Endodermal cell (in vitro differentiated cells): ENCODE measurements at regions not wholly inside any gene's neighbourhood (a gene's known extent, or its start where the extent isn't known, plus 50 kb on each side); places are given as distances from the start of the nearest gene placed in this dataset.
"Not testable (repeated sequence)": the region's sequence is repeated elsewhere in the genome, so short reads cannot be mapped to it uniquely, and the experiment has no call there.

ENCODE experiments used
- DNase-seq: peaks from one replicate; pipeline ENCODE4 v3.0.0-alpha.2; 2017
- H3K27ac ChIP-seq: 2 replicates; pipeline ENCODE4 v1.5.1; 2013; ENCODE audit warnings: mild to moderate bottlenecking, low read depth, low read length, moderate library complexity
- H3K27me3 ChIP-seq: 2 replicates; pipeline ENCODE4 v1.6.1; 2013; ENCODE audit warnings: mild to moderate bottlenecking, low read length, moderate library complexity; ENCODE audit not compliant: insufficient read depth, control insufficient read depth, poor library complexity, severe bottlenecking
- H3K36me3 ChIP-seq: 2 replicates; pipeline ENCODE4 v1.7.0; 2013; ENCODE audit warnings: mild to moderate bottlenecking, low read length, moderate library complexity; ENCODE audit not compliant: control insufficient read depth, insufficient read depth
- H3K4me1 ChIP-seq: one replicate; pipeline ENCODE4 v1.7.0; 2013; ENCODE audit warnings: low read length; ENCODE audit not compliant: control insufficient read depth, insufficient read depth
- H3K4me3 ChIP-seq: 2 replicates; pipeline ENCODE4 v1.5.1; 2013; ENCODE audit warnings: mild to moderate bottlenecking, low read length, moderate library complexity
- H3K9ac ChIP-seq: 2 replicates; pipeline ENCODE4 v1.6.1; 2013; ENCODE audit warnings: mild to moderate bottlenecking, low read length, moderate library complexity; ENCODE audit not compliant: poor library complexity, severe bottlenecking; ENCODE audit errors: extremely low read depth
- H3K9me3 ChIP-seq: 2 replicates; pipeline ENCODE4 v1.6.1; 2013; ENCODE audit warnings: mild to moderate bottlenecking, low read length, moderate library complexity; ENCODE audit not compliant: control insufficient read depth
- H3K27ac Mint-ChIP-seq: 2 replicates; pipeline ENCODE4 v1.8.0; 2020; ENCODE audit warnings: mixed read lengths
- H3K27me3 Mint-ChIP-seq: 2 replicates; pipeline ENCODE4 v1.8.0; 2021; ENCODE audit warnings: mild to moderate bottlenecking, mixed read lengths; ENCODE audit not compliant: insufficient read depth
- H3K36me3 Mint-ChIP-seq: 2 replicates; pipeline ENCODE4 v1.8.0; 2020; ENCODE audit warnings: low read depth, mixed read lengths
- H3K4me1 Mint-ChIP-seq: 2 replicates; pipeline ENCODE4 v1.8.0; 2020; ENCODE audit warnings: mixed read lengths
- H3K4me3 Mint-ChIP-seq: 2 replicates; pipeline ENCODE4 v1.8.0; 2020; ENCODE audit warnings: mild to moderate bottlenecking, moderate library complexity, mixed read lengths
- H3K9me3 Mint-ChIP-seq: 2 replicates; pipeline ENCODE4 v1.8.0; 2020; ENCODE audit warnings: mild to moderate bottlenecking, mixed read lengths
- CTCF ChIP-seq: fragments of 200-600 bp; sonication (generic); conservative IDR thresholded peaks from 2 replicates; pipeline ENCODE4 v1.5.0; 2021; ENCODE audit warnings: antibody characterized with exemption, mild to moderate bottlenecking
- WGBS, 2 experiments: methylation state at CpG; one replicate each; pipeline versions ENCODE4 v1.1.5 to v1.1.7; 2013; ENCODE audit warnings: missing lambda C conversion rate in 2 of 2, mixed read lengths in 1 of 2; ENCODE audit not compliant: insufficient coverage in 1 of 2, insufficient read length in 1 of 2; 5-methylcytosine and 5-hydroxymethylcytosine counted together

- Mint-ChIP-seq H3K9me3 (peaks cover 36% of the 10 kb centered on the region), H3K27me3 (no peaks in the 10 kb centered on the region), H3K4me1 (no peaks in the 10 kb centered on the region), H3K4me3 (no peak overlapping the region), H3K36me3 (peaks cover 2% of the 10 kb centered on the region), H3K27ac (no peak overlapping the region)
- no peak for DNase-seq
- Histone ChIP-seq H3K9ac (no peak overlapping the region), H3K4me1 (no peaks in the 10 kb centered on the region), H3K36me3 (no peaks in the 10 kb centered on the region), H3K9me3 (peaks cover 20% of the 10 kb centered on the region), H3K27me3 (no peaks in the 10 kb centered on the region), H3K27ac (no peak overlapping the region), H3K4me3 (no peak overlapping the region)
- no peak for TF ChIP-seq CTCF
- 85% methylated on average over 2 of the region's 2 CpGs; no CpG with 5 or more reads in 1 of the 2 experiments for WGBS, 2 experiments
These were observed 190.4 kb downstream of the TPBG start for GRCh38 chr6:82553863-82554531.

DNA sequence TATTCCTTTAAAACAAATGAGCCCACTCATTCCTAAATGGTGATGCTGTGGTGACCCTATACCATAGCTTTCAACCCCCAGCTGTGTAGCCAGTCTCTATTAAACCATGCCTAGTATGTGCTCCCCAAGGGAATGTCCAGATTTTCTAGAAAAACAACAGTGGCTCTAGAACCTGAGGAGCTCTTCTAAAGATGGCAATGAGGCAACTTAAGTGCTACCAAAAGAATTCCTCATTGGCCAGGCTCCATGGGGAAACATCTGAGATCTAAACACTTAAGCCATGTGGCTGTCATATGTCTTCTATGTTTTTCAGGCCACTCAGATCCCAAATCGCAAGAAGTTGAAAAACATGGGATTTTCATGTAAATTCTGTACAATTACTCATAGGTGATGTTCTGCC lies 191.0 kb downstream of the TPBG start:
- Histone ChIP-seq H3K9ac (no peak overlapping the region), H3K4me3 (no peak overlapping the region), H3K4me1 (no peaks in the 10 kb centered on the region), H3K36me3 (no peaks in the 10 kb centered on the region), H3K27ac (no peak overlapping the region), H3K9me3 (peaks cover 20% of the 10 kb centered on the region), H3K27me3 (no peaks in the 10 kb centered on the region)
- 88 to 100% methylated on average over 1 of the region's 1 CpG for WGBS, 2 experiments
- Mint-ChIP-seq H3K9me3 (peaks cover 32% of the 10 kb centered on the region), H3K4me3 (no peak overlapping the region), H3K4me1 (no peaks in the 10 kb centered on the region), H3K27ac (no peak overlapping the region), H3K27me3 (no peaks in the 10 kb centered on the region), H3K36me3 (peaks cover 2% of the 10 kb centered on the region)
- DNase-seq, result no peak
- no peak for TF ChIP-seq CTCF

GRCh38 chr6:82555801-82556200 lies 192.2 kb downstream of the TPBG start:
- Histone ChIP-seq H3K27me3 (no peaks in the 10 kb centered on the region), H3K27ac (no peak overlapping the region), H3K9me3 (peaks cover 20% of the 10 kb centered on the region), H3K36me3 (no peaks in the 10 kb centered on the region), H3K4me3 (no peak overlapping the region), H3K9ac (no peak overlapping the region), H3K4me1 (no peaks in the 10 kb centered on the region)
- H3K4me1 Mint-ChIP-seq, result no peaks in the 10 kb centered on the region
- TF ChIP-seq CTCF, result no peak
- H3K36me3 Mint-ChIP-seq, result no peaks in the 10 kb centered on the region
- 93% methylated on average over 1 of the region's 1 CpG; no CpG with 5 or more reads in 1 of the 2 experiments for WGBS, 2 experiments
- no peak for DNase-seq
- H3K9me3 Mint-ChIP-seq, result peaks cover 23% of the 10 kb centered on the region
- H3K4me3 Mint-ChIP-seq, result no peak overlapping the region
- H3K27ac Mint-ChIP-seq, result no peak overlapping the region
- H3K27me3 Mint-ChIP-seq, result no peaks in the 10 kb centered on the region

DNA sequence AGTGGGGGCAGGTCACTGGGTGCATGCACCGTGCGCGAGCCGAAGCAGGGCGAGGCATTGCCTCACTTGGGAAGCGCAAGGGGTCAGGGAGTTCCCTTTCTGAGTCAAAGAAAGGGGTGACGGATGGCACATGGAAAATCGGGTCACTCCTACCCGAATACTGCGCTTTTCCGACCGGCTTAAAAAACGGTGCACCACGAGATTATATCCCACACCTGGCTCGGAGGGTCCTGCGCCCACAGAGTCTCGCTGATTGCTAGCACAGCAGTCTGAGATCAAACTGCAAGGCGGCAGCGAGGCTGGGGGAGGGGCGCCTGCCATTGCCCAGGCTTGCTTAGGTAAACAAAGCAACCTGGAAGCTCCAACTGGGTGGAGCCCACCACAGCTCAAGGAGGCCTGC lies 194.9 kb downstream of the TPBG start:
- 94 to 96% methylated on average over 10 to 17 of the region's 20 CpGs for WGBS, 2 experiments
- not testable (repeated sequence) for H3K36me3 Mint-ChIP-seq, H3K9me3 Mint-ChIP-seq, H3K27me3 Mint-ChIP-seq, H3K36me3 ChIP-seq, H3K4me3 ChIP-seq, H3K4me1 Mint-ChIP-seq, H3K27me3 ChIP-seq, H3K27ac ChIP-seq, H3K4me1 ChIP-seq, DNase-seq, H3K9ac ChIP-seq, H3K9me3 ChIP-seq
- peak overlapping the region; percentile 53 for H3K4me3 Mint-ChIP-seq
- H3K27ac Mint-ChIP-seq, result peak overlapping the region; percentile 87
